ENCODE measurements at regions not wholly inside any gene's neighbourhood (a gene's known extent, or its start where the extent isn't known, plus 50 kb on each side); places are given as distances from the start of the nearest gene placed in this dataset.

- TF ChIP-seq, protein P1, sequence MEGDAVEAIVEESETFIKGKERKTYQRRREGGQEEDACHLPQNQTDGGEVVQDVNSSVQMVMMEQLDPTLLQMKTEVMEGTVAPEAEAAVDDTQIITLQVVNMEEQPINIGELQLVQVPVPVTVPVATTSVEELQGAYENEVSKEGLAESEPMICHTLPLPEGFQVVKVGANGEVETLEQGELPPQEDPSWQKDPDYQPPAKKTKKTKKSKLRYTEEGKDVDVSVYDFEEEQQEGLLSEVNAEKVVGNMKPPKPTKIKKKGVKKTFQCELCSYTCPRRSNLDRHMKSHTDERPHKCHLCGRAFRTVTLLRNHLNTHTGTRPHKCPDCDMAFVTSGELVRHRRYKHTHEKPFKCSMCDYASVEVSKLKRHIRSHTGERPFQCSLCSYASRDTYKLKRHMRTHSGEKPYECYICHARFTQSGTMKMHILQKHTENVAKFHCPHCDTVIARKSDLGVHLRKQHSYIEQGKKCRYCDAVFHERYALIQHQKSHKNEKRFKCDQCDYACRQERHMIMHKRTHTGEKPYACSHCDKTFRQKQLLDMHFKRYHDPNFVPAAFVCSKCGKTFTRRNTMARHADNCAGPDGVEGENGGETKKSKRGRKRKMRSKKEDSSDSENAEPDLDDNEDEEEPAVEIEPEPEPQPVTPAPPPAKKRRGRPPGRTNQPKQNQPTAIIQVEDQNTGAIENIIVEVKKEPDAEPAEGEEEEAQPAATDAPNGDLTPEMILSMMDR (IDR thresholded peaks at IDR 0.05; ENCODE audit: low read depth, low read length, poor library complexity, severe bottlenecking): no peak
- TF ChIP-seq EZH2phosphoT487 (IDR thresholded peaks at IDR 0.05; ENCODE audit: borderline replicate concordance, low read length): no peak
These were observed 903.3 kb upstream of the KLHL29 start for GRCh38 chr2:22481486-22482259.
